Stomach (tissue), 4 donors: ENCODE measurements at regions not wholly inside any gene's neighbourhood (a gene's known extent, or its start where the extent isn't known, plus 50 kb on each side); places are given as distances from the start of the nearest gene placed in this dataset.

Source experiments
- EP300 ChIP-seq: sonication (generic); formaldehyde crosslinking; IDR thresholded peaks from one replicate; pipeline ENCODE4 v1.6.1; 2017; ENCODE audit warnings: antibody characterized with exemption
- POLR2A ChIP-seq, 4 donors: fragments of 450-650 bp; IDR thresholded peaks; one replicate each; pipeline ENCODE4 v1.6.1; 2016; ENCODE audit warnings: antibody characterized with exemption in 4 of 4, control low read depth in 2 of 4, mild to moderate bottlenecking in 1 of 4, moderate library complexity in 1 of 4
- POLR2AphosphoS5 ChIP-seq, 3 donors: sonication (generic); formaldehyde crosslinking; IDR thresholded peaks; one replicate each; pipeline ENCODE4 v1.6.1; 2016; ENCODE audit warnings: antibody characterized with exemption in 3 of 3
- TF ChIP-seq, protein P1 (sequence below), 7 experiments: fragments of 450-650 bp in 4 of 7; fragments of 200-600 bp in 3 of 7; sonication (generic) in 3 of 7; IDR thresholded peaks; one replicate each; pipeline ENCODE4 v1.5.1; 2016 to 2019; ENCODE audit warnings: antibody characterized with exemption in 7 of 7, control low read depth in 2 of 7, mild to moderate bottlenecking in 1 of 7

- TF ChIP-seq, protein P1, sequence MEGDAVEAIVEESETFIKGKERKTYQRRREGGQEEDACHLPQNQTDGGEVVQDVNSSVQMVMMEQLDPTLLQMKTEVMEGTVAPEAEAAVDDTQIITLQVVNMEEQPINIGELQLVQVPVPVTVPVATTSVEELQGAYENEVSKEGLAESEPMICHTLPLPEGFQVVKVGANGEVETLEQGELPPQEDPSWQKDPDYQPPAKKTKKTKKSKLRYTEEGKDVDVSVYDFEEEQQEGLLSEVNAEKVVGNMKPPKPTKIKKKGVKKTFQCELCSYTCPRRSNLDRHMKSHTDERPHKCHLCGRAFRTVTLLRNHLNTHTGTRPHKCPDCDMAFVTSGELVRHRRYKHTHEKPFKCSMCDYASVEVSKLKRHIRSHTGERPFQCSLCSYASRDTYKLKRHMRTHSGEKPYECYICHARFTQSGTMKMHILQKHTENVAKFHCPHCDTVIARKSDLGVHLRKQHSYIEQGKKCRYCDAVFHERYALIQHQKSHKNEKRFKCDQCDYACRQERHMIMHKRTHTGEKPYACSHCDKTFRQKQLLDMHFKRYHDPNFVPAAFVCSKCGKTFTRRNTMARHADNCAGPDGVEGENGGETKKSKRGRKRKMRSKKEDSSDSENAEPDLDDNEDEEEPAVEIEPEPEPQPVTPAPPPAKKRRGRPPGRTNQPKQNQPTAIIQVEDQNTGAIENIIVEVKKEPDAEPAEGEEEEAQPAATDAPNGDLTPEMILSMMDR (IDR thresholded peaks at IDR 0.05) = no peak
- TF ChIP-seq POLR2A (IDR thresholded peaks at IDR 0.05) (no peak), POLR2AphosphoS5 (IDR thresholded peaks at IDR 0.05) (no peak), EP300 (no peak)
These were observed 341.0 kb upstream of the EEF2KMT start for GRCh38 chr16:5438591-5438990.
